IPS DF 6.9 (cell line): ENCODE measurements at regions not wholly inside any gene's neighbourhood (a gene's known extent, or its start where the extent isn't known, plus 50 kb on each side); places are given as distances from the start of the nearest gene placed in this dataset.

Experiments
- DNase-seq: peaks from one replicate; pipeline ENCODE4 v3.0.0-alpha.2; 2013; ENCODE audit warnings: low read depth, low spot score
- H3K27ac ChIP-seq: one replicate; pipeline ENCODE4 v1.5.1; 2013; ENCODE audit warnings: low read length, control low read depth
- H3K27me3 ChIP-seq: 2 replicates; pipeline ENCODE4 v1.6.1; 2013; ENCODE audit warnings: mild to moderate bottlenecking, low read length; ENCODE audit not compliant: control insufficient read depth, insufficient read depth
- H3K36me3 ChIP-seq: 2 replicates; pipeline ENCODE4 v1.6.1; 2013; ENCODE audit warnings: low read length; ENCODE audit not compliant: control insufficient read depth, insufficient read depth
- H3K4me1 ChIP-seq: 2 replicates; pipeline ENCODE4 v1.6.1; 2013; ENCODE audit warnings: low read length; ENCODE audit not compliant: control insufficient read depth, insufficient read depth
- H3K4me3 ChIP-seq: 2 replicates; pipeline ENCODE4 v1.5.1; 2013; ENCODE audit warnings: mild to moderate bottlenecking, low read length
- H3K9me3 ChIP-seq: 2 replicates; pipeline ENCODE4 v1.6.1; 2013; ENCODE audit warnings: low read length, inconsistent platforms; ENCODE audit not compliant: control insufficient read depth, insufficient read depth
- WGBS: extraction: QIAGEN DNeasy Blood & Tissue Kit; methylation state at CpG from one replicate; pipeline ENCODE4 v1.1.7; 2013; ENCODE audit warnings: mixed read lengths, missing lambda C conversion rate; ENCODE audit not compliant: insufficient read length, insufficient coverage; 5-methylcytosine and 5-hydroxymethylcytosine counted together

- no peaks in the 10 kb centered on the region for H3K36me3 ChIP-seq
- H3K27me3 ChIP-seq = no peaks in the 10 kb centered on the region
- H3K9me3 ChIP-seq = no peaks in the 10 kb centered on the region
- DNase-seq = no peak
- no peaks in the 10 kb centered on the region for H3K4me1 ChIP-seq
- no CpG with 5 or more reads among the region's 1 CpG for WGBS
- no peak overlapping the region for H3K4me3 ChIP-seq
- no peak overlapping the region for H3K27ac ChIP-seq
Measured at GRCh38 chr11:110827276-110827675, 115.0 kb upstream of the ARHGAP20 start.

GRCh38 chr11:110824912-110825620, 112.8 kb upstream of the ARHGAP20 start:
- no CpG with 5 or more reads among the region's 3 CpGs for WGBS
- no peaks in the 10 kb centered on the region for H3K27me3 ChIP-seq

GRCh38 chr11:110818032-110818687, 105.9 kb upstream of the ARHGAP20 start:
- H3K4me3 ChIP-seq = no peak overlapping the region
- H3K27ac ChIP-seq = no peak overlapping the region
- H3K27me3 ChIP-seq = no peaks in the 10 kb centered on the region
- no peaks in the 10 kb centered on the region for H3K36me3 ChIP-seq
- no peak for DNase-seq
- no peaks in the 10 kb centered on the region for H3K4me1 ChIP-seq
- H3K9me3 ChIP-seq = no peaks in the 10 kb centered on the region
- no CpG with 5 or more reads among the region's 6 CpGs for WGBS

More at GRCh38 chr11:110824912-110825620, 112.8 kb upstream of the ARHGAP20 start:
- Histone ChIP-seq H3K4me3 (no peak overlapping the region), H3K27ac (no peak overlapping the region), H3K9me3 (no peaks in the 10 kb centered on the region), H3K4me1 (no peaks in the 10 kb centered on the region), H3K36me3 (no peaks in the 10 kb centered on the region)
- DNase-seq = no peak

GRCh38 chr11:110812086-110812733, 100.0 kb upstream of the ARHGAP20 start:
- Histone ChIP-seq H3K4me3 (no peak overlapping the region), H3K27me3 (no peaks in the 10 kb centered on the region), H3K4me1 (no peaks in the 10 kb centered on the region), H3K36me3 (no peaks in the 10 kb centered on the region), H3K9me3 (no peaks in the 10 kb centered on the region), H3K27ac (no peak overlapping the region)
- WGBS = no CpG with 5 or more reads among the region's 5 CpGs
- no peak for DNase-seq

- H3K4me1 ChIP-seq = no peaks in the 10 kb centered on the region
- H3K4me3 ChIP-seq = no peak overlapping the region
- DNase-seq = no peak
- H3K27me3 ChIP-seq = no peaks in the 10 kb centered on the region
- no peaks in the 10 kb centered on the region for H3K36me3 ChIP-seq
- no peaks in the 10 kb centered on the region for H3K9me3 ChIP-seq
- H3K27ac ChIP-seq = no peak overlapping the region
- WGBS = no CpG with 5 or more reads among the region's 6 CpGs
Measured at GRCh38 chr11:110809417-110810199, 97.4 kb upstream of the ARHGAP20 start.

GRCh38 chr11:110808248-110808647, 96.0 kb upstream of the ARHGAP20 start:
- Histone ChIP-seq H3K9me3 (no peaks in the 10 kb centered on the region), H3K4me1 (no peaks in the 10 kb centered on the region), H3K27ac (no peak overlapping the region), H3K27me3 (no peaks in the 10 kb centered on the region), H3K36me3 (no peaks in the 10 kb centered on the region), H3K4me3 (no peak overlapping the region)
- WGBS = no CpG with 5 or more reads among the region's 6 CpGs
- no peak for DNase-seq

- no peak overlapping the region for H3K4me3 ChIP-seq
- H3K27ac ChIP-seq = no peak overlapping the region
- H3K27me3 ChIP-seq = no peaks in the 10 kb centered on the region
- no peaks in the 10 kb centered on the region for H3K4me1 ChIP-seq
- no peak for DNase-seq
- no peaks in the 10 kb centered on the region for H3K9me3 ChIP-seq
- no peaks in the 10 kb centered on the region for H3K36me3 ChIP-seq
- WGBS = no CpG with 5 or more reads among the region's 2 CpGs
Measured at GRCh38 chr11:110807801-110808200, 95.6 kb upstream of the ARHGAP20 start.

- no peak overlapping the region for H3K27ac ChIP-seq
- no peak for DNase-seq
- no peaks in the 10 kb centered on the region for H3K9me3 ChIP-seq
- no CpG with 5 or more reads among the region's 1 CpG for WGBS
- no peak overlapping the region for H3K4me3 ChIP-seq
- no peaks in the 10 kb centered on the region for H3K4me1 ChIP-seq
- H3K36me3 ChIP-seq = no peaks in the 10 kb centered on the region
- no peaks in the 10 kb centered on the region for H3K27me3 ChIP-seq
Measured at GRCh38 chr11:110805756-110806155, 93.5 kb upstream of the ARHGAP20 start.

- Histone ChIP-seq H3K27ac (no peak overlapping the region), H3K9me3 (no peaks in the 10 kb centered on the region), H3K4me3 (no peak overlapping the region), H3K4me1 (no peaks in the 10 kb centered on the region), H3K27me3 (no peaks in the 10 kb centered on the region), H3K36me3 (no peaks in the 10 kb centered on the region)
- DNase-seq = no peak
- WGBS = no CpG with 5 or more reads among the region's 2 CpGs
Measured at GRCh38 chr11:110802162-110802561, 89.9 kb upstream of the ARHGAP20 start.

- Histone ChIP-seq H3K36me3 (no peaks in the 10 kb centered on the region), H3K4me1 (no peaks in the 10 kb centered on the region), H3K27me3 (no peaks in the 10 kb centered on the region), H3K27ac (no peak overlapping the region), H3K9me3 (no peaks in the 10 kb centered on the region), H3K4me3 (no peak overlapping the region)
- DNase-seq = no peak
- WGBS = no CpG with 5 or more reads among the region's 3 CpGs
Measured at GRCh38 chr11:110801328-110801727, 89.1 kb upstream of the ARHGAP20 start.
